ENCODE measurements at regions not wholly inside any gene's neighbourhood (a gene's known extent, or its start where the extent isn't known, plus 50 kb on each side); places are given as distances from the start of the nearest gene placed in this dataset.

DNA sequence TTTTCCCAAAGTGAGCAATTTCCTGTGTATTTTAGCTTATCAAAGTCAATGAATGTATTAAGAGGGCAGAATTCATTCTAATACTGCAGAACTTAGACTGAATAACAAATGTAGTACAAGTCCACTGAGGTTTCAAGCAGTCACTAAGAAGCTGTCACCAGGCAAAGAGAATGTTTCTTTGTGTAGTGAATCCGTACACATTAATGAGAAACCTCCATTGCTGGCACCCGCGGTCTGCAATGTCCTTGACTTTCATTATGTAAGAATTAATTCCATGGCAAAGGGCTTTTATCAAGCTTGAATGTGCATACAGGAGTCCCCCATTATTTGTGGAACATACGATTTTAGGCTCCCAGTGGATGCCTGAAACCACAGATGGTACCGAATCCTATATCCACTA, 719.5 kb upstream of the TMPRSS15 start:
- Histone ChIP-seq H2BK12ac (ENCODE audit: low read length in 2 of 2) (no peak overlapping the region), H3K4me1 (ENCODE audit: control insufficient read depth, insufficient read depth, low read depth, low read length) (no peaks in the 10 kb centered on the region), H2BK120ac (ENCODE audit: low read depth, low read length) (no peak overlapping the region), H3K4me2 (ENCODE audit: low read length, poor library complexity, severe bottlenecking) (no peak overlapping the region), H3K18ac (ENCODE audit: low read depth in 1 of 2, low read length in 2 of 2) (no peak overlapping the region), H3K14ac (ENCODE audit: low read length in 2 of 2) (no peak overlapping the region), H2BK5ac (ENCODE audit: low read depth, low read length, poor library complexity, severe bottlenecking) (no peak overlapping the region), H3K4me3 (ENCODE audit: insufficient read depth in 1 of 2, low read depth in 1 of 2, low read length in 2 of 2) (no peak overlapping the region), H4K8ac (ENCODE audit: low read length) (no peak overlapping the region), H2BK15ac (ENCODE audit: low read depth, poor library complexity, severe bottlenecking) (no peak overlapping the region), H3K79me1 (replicated peaks; ENCODE audit: low read length, poor library complexity, severe bottlenecking) (no peaks in the 10 kb centered on the region), H3K9me3 (ENCODE audit: control insufficient read depth, low read length) (no peaks in the 10 kb centered on the region), H2AK5ac (ENCODE audit: low read length, severe bottlenecking) (no peak overlapping the region), H3K4ac (ENCODE audit: low read depth in 1 of 2, low read length in 2 of 2) (no peak overlapping the region), H2AFZ (ENCODE audit: low read depth, low read length) (no peak overlapping the region), H3K9ac (ENCODE audit: low read length) (no peak overlapping the region), H4K91ac (ENCODE audit: low read length) (no peak overlapping the region), H3K27me3 (ENCODE audit: control insufficient read depth in 1 of 2, insufficient read depth in 1 of 2, low read length in 2 of 2) (no peaks in the 10 kb centered on the region), H3K23ac (ENCODE audit: low read length in 2 of 2) (no peak overlapping the region), H3K27ac (ENCODE audit: low read length, poor library complexity, severe bottlenecking) (no peak overlapping the region), H3K36me3 (ENCODE audit: control insufficient read depth in 1 of 2, insufficient read depth in 2 of 2, low read depth in 1 of 2, low read length in 2 of 2) (no peaks in the 10 kb centered on the region)
- no peak for DNase-seq
- 92% methylated on average over 3 of the region's 5 CpGs for WGBS

DNA sequence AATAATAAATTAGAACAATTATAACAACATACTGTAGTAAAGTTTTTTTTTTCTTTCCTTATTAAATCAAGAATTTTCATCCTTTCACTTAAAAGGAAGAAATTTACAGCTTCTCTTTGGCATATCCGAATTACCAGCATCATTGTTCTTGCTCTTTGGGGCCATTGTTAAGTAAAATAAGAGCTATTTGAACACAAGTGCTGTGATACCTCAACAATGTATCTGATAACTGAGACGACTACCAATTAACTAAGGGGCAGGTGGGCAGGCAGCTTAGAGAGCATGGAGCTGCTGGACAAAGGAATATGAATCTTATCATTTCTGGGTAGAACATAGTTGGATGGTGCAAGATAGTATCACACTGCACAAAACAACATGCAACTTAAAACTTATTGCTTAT, 719.9 kb upstream of the TMPRSS15 start:
- Histone ChIP-seq H3K36me3 (ENCODE audit: control insufficient read depth in 1 of 2, insufficient read depth in 2 of 2, low read depth in 1 of 2, low read length in 2 of 2) (no peaks in the 10 kb centered on the region), H2BK120ac (ENCODE audit: low read depth, low read length) (no peak overlapping the region), H3K4me2 (ENCODE audit: low read length, poor library complexity, severe bottlenecking) (no peak overlapping the region), H3K18ac (ENCODE audit: low read depth in 1 of 2, low read length in 2 of 2) (no peak overlapping the region), H3K27ac (ENCODE audit: low read length, poor library complexity, severe bottlenecking) (no peak overlapping the region), H2BK5ac (ENCODE audit: low read depth, low read length, poor library complexity, severe bottlenecking) (no peak overlapping the region), H4K8ac (ENCODE audit: low read length) (no peak overlapping the region), H2BK15ac (ENCODE audit: low read depth, poor library complexity, severe bottlenecking) (no peak overlapping the region), H3K4me3 (ENCODE audit: insufficient read depth in 1 of 2, low read depth in 1 of 2, low read length in 2 of 2) (no peak overlapping the region), H3K79me1 (replicated peaks; ENCODE audit: low read length, poor library complexity, severe bottlenecking) (no peaks in the 10 kb centered on the region), H3K9me3 (ENCODE audit: control insufficient read depth, low read length) (no peaks in the 10 kb centered on the region), H2AK5ac (ENCODE audit: low read length, severe bottlenecking) (no peak overlapping the region), H3K23ac (ENCODE audit: low read length in 2 of 2) (no peak overlapping the region), H3K4me1 (ENCODE audit: control insufficient read depth, insufficient read depth, low read depth, low read length) (no peaks in the 10 kb centered on the region), H3K9ac (ENCODE audit: low read length) (no peak overlapping the region), H3K14ac (ENCODE audit: low read length in 2 of 2) (no peak overlapping the region), H2BK12ac (ENCODE audit: low read length in 2 of 2) (no peak overlapping the region), H3K4ac (ENCODE audit: low read depth in 1 of 2, low read length in 2 of 2) (no peak overlapping the region), H3K27me3 (ENCODE audit: control insufficient read depth in 1 of 2, insufficient read depth in 1 of 2, low read length in 2 of 2) (no peaks in the 10 kb centered on the region), H2AFZ (ENCODE audit: low read depth, low read length) (no peak overlapping the region), H4K91ac (ENCODE audit: low read length) (no peak overlapping the region)
- DNase-seq = no peak
- no CpG with 5 or more reads among the region's 2 CpGs for WGBS

DNA sequence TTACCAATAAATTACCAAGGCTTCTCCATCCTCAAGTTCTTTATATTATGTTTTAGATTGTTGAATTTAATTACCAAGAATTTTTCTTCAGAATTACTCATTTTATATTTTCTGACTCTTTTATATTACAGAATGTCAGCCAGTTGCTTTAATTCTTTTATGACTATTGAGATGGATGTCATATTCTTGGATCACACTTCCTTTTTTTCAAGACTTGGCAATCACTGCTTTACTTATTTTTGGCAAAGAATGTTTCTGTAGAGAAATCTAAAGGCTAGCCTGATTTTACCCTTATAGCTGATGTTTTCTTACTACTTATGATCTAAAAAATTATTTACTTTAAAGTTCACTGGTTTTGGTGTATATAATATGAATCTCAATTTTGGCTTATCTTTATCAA, 721.1 kb upstream of the TMPRSS15 start:
- no peak overlapping the region for H3K18ac ChIP-seq (ENCODE audit: low read depth in 1 of 2, low read length in 2 of 2)
- no peak overlapping the region for H3K9ac ChIP-seq (ENCODE audit: low read length)
- H3K23ac ChIP-seq (ENCODE audit: low read length in 2 of 2) = no peak overlapping the region
- no peaks in the 10 kb centered on the region for H3K79me1 ChIP-seq (replicated peaks; ENCODE audit: low read length, poor library complexity, severe bottlenecking)
- no peak overlapping the region for H3K4ac ChIP-seq (ENCODE audit: low read depth in 1 of 2, low read length in 2 of 2)
- no peak overlapping the region for H3K4me2 ChIP-seq (ENCODE audit: low read length, poor library complexity, severe bottlenecking)
- no peak overlapping the region for H3K14ac ChIP-seq (ENCODE audit: low read length in 2 of 2)
- no peaks in the 10 kb centered on the region for H3K36me3 ChIP-seq (ENCODE audit: control insufficient read depth in 1 of 2, insufficient read depth in 2 of 2, low read depth in 1 of 2, low read length in 2 of 2)
- DNase-seq = no peak
- H2BK15ac ChIP-seq (ENCODE audit: low read depth, poor library complexity, severe bottlenecking) = no peak overlapping the region
- no peak overlapping the region for H2AFZ ChIP-seq (ENCODE audit: low read depth, low read length)
- no peak overlapping the region for H3K4me3 ChIP-seq (ENCODE audit: insufficient read depth in 1 of 2, low read depth in 1 of 2, low read length in 2 of 2)
- no peak overlapping the region for H2BK120ac ChIP-seq (ENCODE audit: low read depth, low read length)
- no peak overlapping the region for H2BK12ac ChIP-seq (ENCODE audit: low read length in 2 of 2)
- no peaks in the 10 kb centered on the region for H3K27me3 ChIP-seq (ENCODE audit: control insufficient read depth in 1 of 2, insufficient read depth in 1 of 2, low read length in 2 of 2)
- H3K4me1 ChIP-seq (ENCODE audit: control insufficient read depth, insufficient read depth, low read depth, low read length) = no peaks in the 10 kb centered on the region
- H2BK5ac ChIP-seq (ENCODE audit: low read depth, low read length, poor library complexity, severe bottlenecking) = no peak overlapping the region
- no peaks in the 10 kb centered on the region for H3K9me3 ChIP-seq (ENCODE audit: control insufficient read depth, low read length)
- H2AK5ac ChIP-seq (ENCODE audit: low read length, severe bottlenecking) = no peak overlapping the region
- no peak overlapping the region for H4K91ac ChIP-seq (ENCODE audit: low read length)
- H4K8ac ChIP-seq (ENCODE audit: low read length) = no peak overlapping the region
- no peak overlapping the region for H3K27ac ChIP-seq (ENCODE audit: low read length, poor library complexity, severe bottlenecking)

DNA sequence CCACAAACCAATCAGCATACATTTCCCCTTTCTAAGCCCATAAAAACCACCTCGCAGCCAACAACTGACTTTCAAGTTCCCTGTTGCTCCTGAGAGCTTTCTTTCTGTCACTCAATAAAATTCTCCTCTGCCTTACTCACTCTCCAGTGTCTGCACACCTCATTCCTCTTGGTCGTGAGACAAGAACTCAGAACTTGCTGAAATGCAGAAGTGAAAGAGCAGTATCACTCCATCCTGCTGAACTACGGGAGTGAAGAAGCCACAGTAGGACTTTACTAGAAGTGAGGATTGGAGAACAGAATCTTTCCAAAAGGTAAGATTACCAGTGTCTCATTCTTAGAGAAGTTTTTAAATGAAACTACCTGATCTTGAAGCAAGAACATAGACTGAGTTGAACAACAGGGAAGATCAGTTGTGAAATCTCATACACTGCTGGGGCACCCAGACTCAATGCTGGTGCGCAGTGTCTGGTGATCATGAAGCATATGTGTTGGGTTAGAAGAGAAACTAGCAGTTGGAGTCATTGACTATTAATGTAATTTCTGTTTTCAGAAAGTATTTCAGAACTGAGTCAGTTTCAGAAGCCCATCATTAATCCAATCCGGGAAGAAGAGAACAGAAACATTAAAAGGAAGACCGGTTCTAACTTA, 726.9 kb upstream of the TMPRSS15 start:
- Histone ChIP-seq H4K91ac (ENCODE audit: low read length) (no peak overlapping the region), H2BK120ac (ENCODE audit: low read depth, low read length) (no peak overlapping the region), H3K4ac (ENCODE audit: low read depth in 1 of 2, low read length in 2 of 2) (no peak overlapping the region), H3K9me3 (ENCODE audit: control insufficient read depth, low read length) (peaks cover 4% of the 10 kb centered on the region), H3K18ac (ENCODE audit: low read depth in 1 of 2, low read length in 2 of 2) (no peak overlapping the region), H3K27ac (ENCODE audit: low read length, poor library complexity, severe bottlenecking) (no peak overlapping the region), H2AFZ (ENCODE audit: low read depth, low read length) (no peak overlapping the region), H2BK5ac (ENCODE audit: low read depth, low read length, poor library complexity, severe bottlenecking) (no peak overlapping the region), H3K4me2 (ENCODE audit: low read length, poor library complexity, severe bottlenecking) (no peak overlapping the region), H3K9ac (ENCODE audit: low read length) (no peak overlapping the region), H3K27me3 (ENCODE audit: control insufficient read depth in 1 of 2, insufficient read depth in 1 of 2, low read length in 2 of 2) (no peaks in the 10 kb centered on the region), H3K36me3 (ENCODE audit: control insufficient read depth in 1 of 2, insufficient read depth in 2 of 2, low read depth in 1 of 2, low read length in 2 of 2) (no peaks in the 10 kb centered on the region), H2BK15ac (ENCODE audit: low read depth, poor library complexity, severe bottlenecking) (no peak overlapping the region), H3K4me1 (ENCODE audit: control insufficient read depth, insufficient read depth, low read depth, low read length) (no peaks in the 10 kb centered on the region), H2BK12ac (ENCODE audit: low read length in 2 of 2) (no peak overlapping the region), H3K4me3 (ENCODE audit: insufficient read depth in 1 of 2, low read depth in 1 of 2, low read length in 2 of 2) (no peak overlapping the region), H4K8ac (ENCODE audit: low read length) (no peak overlapping the region), H2AK5ac (ENCODE audit: low read length, severe bottlenecking) (no peak overlapping the region), H3K79me1 (replicated peaks; ENCODE audit: low read length, poor library complexity, severe bottlenecking) (no peaks in the 10 kb centered on the region), H3K14ac (ENCODE audit: low read length in 2 of 2) (no peak overlapping the region), H3K23ac (ENCODE audit: low read length in 2 of 2) (no peak overlapping the region)
- 70% methylated on average over 6 of the region's 6 CpGs for WGBS
- DNase-seq = no peak

Measured in mesenchymal stem cell (in vitro differentiated cells and primary cell).